GM18498 (cell line): ENCODE measurements at regions not wholly inside any gene's neighbourhood (a gene's known extent, or its start where the extent isn't known, plus 50 kb on each side); places are given as distances from the start of the nearest gene placed in this dataset.

Source experiments
- ATAC-seq: cut with Tn5 transposase; IDR thresholded peaks from one replicate; pipeline ENCODE4 v1.9.1; 2021; ENCODE audit warnings: mild to moderate bottlenecking, moderate library complexity; ENCODE audit not compliant: unreplicated experiment

DNA sequence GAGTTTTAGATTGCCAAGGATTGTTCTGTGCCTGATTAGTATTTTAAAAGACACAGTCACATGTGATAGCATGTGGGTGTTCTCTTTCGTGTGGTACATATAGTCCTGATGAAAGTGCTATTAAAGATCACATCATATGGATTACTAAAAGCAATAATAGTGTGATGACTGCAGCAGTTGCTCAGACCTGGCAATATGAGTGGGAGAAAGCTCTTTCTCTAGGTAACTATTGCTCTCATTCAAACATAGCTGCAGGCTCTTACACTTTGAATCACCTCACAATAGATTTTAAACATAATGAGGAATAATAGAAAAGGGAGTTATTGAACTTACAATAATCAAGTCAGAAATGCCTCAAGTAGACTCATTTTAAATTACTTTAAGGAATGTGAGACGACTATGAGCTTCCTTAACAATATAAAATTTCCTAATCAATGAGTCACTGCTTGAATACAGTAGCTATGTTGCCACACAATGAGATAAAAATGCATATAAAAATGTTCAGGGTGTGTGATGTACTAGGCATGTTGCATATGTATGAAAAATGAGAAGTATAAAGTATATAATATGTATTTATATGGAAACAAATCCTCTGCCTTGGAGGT is 452.1 kb downstream of the TMX3 start:
- no peak for ATAC-seq

DNA sequence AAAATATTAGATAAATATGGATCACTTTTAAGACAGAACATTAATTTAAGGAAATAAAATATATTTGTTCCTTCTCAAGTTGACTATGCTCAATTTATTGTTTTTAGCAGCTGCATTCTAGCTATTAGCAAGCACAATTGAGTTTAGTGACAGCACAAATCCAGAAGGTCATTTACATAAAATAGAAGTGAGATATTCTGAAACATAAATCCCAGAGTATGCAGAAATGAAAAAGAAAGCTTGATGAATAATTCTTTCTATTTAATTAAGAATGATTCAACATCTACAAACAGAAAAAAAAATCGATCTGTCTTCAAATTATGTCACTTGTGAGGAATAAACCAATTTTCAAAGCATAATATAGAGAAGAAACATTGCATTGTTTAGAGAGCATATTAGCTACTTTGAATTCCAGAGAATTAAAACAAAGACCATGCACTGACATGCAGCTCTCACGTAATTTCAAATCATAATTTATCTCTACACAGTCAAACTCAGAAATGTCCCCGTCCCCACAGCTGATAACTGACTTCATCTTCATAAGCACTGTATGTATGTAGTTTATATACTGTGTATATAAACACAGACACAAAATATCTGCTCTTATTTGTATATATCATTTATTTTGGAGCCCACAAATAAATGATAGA is 458.4 kb downstream of the TMX3 start:
- ATAC-seq: no peak

DNA sequence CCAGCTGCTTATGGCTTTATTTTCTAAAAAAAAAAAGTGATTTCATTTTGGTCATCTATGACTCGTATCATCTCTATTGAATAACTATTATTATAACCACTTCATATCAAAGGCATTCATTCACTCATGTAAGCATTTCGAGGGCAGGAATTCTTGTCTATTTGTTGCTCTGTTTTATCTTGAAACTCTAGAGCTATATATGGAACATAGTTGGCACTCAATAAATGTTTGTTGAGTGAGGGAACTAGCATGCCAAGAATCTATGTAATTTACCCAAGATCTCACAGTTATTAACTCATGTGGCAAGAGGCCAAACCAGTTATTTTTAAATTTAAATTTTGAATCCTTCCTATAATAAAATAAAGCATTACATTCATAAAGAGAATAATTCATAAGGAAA is 470.1 kb downstream of the TMX3 start:
- ATAC-seq: no peak

DNA sequence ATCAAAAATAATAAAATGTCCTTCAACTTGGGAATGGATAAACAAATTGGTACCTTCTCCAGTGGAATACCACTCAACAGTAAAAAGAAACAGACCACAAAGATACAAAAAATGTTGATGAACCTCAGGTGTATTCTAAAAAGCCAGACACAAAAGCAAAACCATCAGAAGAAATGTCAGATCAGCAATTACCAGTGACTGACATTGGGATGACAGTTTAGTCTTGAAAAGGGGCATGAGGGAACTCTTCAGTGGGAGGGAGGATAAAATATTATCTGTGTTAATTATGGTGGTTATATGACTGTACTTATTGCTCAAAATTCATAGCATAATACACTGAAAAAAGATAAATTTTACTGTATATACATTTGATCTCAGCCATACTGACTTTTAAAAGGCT is 473.0 kb downstream of the TMX3 start:
- no peak for ATAC-seq

DNA sequence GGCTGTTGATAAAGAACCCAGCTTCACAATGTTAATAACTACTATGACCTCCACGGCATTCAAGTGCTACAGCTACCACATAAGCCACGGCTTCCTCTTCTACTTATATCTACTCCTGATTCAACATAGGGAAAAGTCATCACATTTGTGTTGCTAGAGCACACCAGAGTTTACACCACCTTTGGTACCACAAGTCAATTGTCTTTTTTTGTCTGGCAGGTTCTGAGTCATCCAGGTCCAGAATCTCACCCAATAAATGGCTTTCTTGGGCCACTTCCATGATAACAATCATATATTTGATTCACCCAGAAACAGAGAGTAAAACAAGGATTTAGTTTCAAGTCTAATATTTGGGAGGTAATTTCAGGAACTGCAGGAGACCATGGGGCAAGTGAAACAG is 480.2 kb downstream of the TMX3 start:
- no peak for ATAC-seq

DNA sequence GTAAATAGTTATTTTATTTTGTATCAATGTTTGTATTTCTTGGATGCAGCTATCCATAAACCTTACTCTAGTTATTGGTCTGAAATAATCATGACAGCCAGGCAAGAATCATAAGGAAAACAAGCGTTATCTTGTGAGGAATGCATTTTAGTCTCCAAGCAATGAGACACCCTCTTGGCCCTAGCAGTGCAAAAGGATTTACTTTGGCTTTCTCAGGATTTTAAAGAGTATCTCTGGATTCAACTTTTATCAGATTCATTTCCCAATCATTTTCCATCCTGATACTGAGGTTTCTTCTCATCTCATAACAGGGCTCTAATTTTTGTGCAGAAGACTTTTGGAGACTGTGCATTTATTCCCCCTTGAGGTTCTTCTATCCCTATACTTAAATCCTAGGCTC is 480.8 kb downstream of the TMX3 start:
- no peak for ATAC-seq

DNA sequence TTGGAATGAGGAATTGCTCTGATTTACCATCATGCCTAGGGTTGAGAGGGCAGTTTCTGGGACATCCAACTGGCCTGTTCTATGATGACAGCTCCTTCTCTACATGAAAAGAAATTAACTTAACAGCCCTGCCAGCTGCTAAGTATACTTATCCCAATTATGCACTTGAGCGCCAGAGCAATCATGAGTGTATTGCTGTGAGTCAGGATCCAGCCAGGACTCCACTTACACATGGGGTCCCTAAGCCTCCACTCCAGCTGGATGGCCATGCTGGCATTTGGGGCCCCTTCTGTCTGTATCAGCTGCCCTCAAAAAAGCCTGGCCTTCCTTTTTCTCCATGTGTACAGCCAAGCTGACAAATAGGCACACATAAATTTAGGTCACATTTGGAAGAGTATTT is 481.9 kb downstream of the TMX3 start:
- no peak for ATAC-seq

DNA sequence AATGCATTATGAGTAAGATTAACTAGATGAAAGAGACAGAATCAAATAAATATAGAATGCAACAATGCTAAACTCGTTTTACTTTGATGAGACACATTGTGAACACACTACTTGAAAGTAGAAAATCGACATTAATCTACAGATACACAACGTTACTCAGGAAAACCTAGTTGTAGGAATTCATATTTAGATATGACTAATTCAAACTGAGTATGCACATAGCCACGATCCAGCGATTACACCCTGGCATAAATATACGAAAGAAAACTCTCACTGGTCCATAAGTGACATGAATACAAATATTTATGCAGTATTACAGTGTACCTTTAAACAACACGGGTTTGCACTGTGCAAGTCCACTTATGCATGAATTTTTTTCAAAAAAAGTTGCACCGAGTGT is 485.6 kb downstream of the TMX3 start:
- ATAC-seq: no peak

DNA sequence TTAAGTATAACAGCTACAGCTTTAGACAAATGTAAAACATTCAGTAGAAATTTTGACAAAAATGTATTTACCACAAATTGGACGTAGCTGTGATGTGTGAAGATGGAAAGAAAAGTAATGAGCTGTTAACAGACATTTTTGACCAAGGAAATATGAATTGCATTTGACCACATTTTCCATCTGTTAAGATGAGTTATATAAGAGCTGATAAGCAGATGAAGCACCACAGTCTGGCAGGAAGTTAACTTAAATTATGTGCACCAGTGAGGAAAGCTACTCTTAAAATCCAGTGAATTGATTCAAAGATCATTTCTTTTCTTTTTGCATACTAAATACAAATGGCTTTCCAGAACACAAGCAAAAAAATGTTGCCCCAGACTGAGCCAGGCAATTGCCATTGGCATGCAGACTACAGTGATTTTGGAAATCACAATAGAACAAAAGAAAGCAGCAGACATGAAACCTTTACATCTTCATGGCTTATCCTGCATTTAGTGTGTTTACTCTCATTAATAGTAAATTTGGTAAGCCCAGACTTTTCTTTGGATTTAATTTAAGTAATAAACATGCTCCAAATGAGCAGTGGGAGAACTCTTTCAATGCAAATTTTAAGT is 493.7 kb downstream of the TMX3 start:
- ATAC-seq: no peak

DNA sequence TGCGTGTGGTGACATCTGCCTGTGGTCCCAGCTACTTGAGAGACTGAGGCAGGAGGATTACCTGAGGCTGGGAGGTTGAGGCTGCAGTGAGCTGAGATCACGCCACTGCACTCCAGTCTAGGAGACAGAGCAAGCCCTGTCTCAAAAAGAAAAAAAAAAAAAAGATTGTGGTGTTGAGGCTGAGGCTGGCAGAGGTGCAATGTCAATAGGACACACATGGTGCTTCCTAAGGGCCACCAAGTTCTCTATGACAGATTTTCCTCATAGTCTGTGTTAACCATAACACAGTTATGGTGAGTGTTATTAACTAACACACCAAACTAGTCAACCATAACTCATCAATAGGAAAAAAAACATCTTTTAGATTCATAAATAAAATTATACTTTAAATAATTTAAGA is 494.4 kb downstream of the TMX3 start:
- ATAC-seq: no peak

DNA sequence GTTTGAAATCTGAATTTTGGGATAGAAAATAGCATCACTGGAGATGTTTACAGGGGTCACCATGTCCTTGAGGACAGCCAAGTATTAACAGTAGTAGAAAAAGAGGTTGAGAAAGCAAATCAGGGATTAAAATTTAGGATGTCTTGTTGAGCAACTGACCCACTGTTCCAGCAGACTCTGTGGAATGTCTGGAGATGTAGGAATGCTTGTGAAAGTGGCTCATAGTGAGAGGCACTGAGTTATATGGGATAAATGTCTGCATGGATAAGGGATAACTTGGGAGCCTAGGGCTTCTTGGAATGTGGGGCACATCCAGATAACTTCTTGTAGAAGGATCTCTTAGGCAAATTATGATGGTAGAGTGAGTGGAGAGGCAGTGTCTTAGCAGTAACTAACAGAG is 495.0 kb downstream of the TMX3 start:
- ATAC-seq: no peak

DNA sequence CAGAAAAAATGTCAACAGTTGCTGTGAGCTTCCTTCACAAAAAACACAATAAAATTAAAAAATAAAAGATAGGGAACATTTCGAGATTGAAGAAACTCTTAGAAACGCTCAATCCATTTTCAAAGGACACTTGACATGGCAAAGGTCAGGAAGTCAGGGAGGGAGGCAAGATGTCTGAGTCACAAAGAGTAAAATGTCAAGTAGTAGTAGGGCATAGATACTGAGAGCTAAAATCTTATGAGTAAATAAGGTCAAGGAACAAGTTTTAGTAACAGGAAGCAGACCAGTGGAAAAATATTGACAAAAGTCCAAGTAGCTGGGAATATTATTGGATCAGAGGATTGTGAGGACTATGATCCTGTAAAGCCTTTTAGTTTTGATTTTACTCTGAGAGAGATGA is 495.6 kb downstream of the TMX3 start:
- no peak for ATAC-seq

DNA sequence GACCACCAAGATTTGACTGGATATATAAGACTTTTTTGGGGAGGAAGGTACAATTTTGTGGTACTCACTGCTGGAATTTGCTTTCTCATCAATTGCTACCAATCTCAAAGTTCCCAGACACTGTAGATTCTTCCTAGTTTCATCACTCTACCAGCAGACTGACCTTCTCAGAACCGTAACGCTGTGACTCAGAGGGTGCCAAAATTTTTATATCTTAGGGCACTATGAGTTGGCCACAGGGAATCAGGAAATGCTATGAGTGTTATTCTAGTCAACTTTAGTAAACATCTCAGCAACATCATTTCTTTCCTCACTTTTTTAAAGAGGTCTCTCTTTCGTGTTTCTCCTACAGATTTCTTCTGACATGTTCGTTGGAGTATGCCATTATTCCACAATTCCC is 499.0 kb downstream of the TMX3 start:
- no peak for ATAC-seq

DNA sequence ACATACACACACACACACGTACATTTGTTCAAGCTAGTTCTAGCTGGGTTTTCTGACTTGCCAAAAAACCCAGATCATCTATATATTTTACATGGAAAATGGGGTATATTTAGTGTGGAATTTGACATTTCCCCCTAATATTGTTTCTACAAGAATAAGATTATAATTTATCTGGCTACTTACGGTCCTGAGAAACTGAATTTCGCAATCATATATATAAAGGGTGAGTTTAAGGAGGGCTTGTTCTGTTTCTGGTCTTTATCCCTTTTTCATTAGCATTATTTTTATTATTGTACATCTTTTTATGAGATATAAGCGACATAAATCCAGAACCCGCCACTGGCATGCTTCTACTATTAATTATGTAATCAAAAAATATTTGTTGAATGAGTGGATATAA is 528.9 kb downstream of the TMX3 start:
- ATAC-seq: no peak

DNA sequence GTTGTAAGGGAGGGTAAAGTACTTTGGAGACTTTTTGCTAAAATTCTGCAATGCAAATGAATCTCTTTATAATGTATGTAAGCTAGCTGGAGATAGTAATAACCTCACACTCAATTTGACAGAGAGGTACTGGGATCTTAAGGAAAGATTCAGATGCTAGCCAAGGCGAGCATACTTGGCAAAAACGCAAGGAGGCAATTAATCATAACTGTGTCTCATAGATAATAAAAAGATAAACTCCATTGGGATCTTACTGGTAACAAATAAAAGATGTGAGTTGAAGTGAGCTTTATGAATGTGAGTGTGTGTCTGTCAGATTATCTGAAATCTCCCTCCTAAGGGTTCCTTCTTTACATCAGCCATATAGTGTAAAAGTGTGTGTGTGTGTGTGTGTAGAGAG is 533.0 kb downstream of the TMX3 start:
- ATAC-seq: no peak

DNA sequence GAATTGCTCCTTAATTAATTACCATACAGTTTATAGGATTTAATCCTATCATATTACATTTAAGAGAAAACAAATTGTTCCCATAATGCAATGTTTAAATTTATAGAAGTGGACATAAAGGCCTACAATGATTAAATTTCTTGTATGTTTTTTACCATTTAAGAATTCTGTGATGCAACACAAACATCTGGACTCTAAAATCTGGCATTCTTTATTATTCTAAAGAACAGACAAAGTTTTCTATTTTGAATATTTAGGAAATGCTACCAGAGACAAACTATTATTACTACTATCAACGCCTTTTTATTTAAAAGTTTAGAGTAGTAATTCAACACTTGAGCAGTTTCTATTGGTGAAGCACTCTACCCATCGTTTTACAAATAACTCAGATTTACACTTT is 535.1 kb downstream of the TMX3 start:
- ATAC-seq: no peak

DNA sequence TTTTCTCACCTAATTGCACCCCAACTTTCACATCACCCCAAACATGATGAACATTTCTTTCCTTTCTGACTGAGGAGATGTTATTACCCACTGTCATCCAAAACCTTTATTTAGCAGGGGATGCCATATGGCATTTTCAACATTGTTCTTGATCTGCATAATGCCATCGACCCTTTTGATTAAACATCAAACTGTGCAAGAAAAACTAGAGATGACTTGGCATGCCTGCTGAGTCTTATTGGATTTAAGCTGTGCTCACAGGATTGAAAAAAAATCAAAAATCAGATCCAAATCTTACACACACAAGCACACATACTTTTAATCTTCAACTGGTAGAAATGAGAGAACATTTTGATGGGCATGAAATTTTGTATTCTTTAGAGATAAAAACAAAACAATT is 536.0 kb downstream of the TMX3 start:
- ATAC-seq: no peak

DNA sequence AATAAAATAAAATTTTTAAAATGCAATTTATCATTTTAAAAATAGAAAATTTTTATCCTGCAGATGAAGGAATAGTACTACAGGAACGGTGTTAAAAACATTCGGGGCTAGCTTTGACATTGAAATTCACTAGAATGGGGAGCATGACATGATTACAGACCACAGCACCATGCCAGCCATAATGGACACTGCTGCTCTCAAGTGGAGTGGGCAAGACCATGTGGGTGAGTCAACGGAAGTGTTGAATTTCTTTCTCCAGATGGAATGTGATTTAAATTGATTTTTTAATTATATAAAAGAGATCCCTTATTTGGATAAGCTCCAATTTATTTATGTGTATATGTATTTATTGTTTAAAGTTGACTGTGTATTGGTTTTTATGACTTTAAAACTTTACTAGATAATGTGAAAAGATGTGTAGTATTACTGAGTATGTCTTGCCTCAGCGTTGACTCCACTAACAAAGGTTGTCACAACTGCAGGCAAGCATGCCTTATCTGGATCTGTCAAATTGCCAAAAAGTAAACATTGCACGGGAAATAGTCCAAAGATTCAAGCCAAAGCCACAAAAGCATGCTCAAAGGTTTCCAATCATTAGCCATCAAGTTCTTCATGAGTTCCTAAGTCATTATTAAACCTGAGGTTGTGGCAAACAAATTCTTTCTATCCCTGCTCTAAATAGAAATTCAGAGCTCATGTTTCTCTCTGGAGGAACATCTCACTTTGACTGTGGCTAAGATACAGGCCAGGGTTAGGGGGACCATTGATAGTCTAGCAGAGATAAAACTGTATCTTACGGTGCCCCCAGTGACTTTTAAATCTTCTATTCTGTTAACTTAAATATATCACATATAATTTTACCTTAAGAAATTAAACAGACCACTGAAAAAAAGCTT is 536.9 kb downstream of the TMX3 start:
- no peak for ATAC-seq

DNA sequence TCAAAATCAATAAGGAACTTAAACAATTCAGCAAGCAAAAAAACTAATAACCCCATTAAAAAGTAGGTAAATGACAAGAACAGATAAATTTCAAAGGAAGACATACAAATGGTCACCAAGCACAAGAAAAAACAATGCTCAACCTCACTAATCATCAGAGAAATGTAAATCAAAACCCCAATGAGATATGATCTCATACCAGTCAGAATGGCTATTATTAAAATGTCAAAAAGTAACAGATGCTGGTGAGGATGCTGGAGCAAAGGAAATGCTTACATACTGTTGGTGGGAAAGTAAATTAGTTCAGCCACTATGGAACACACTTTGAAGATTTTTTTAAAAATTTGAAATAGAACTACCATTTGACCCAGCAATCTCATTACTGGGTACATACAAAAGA is 538.0 kb downstream of the TMX3 start:
- ATAC-seq: no peak

DNA sequence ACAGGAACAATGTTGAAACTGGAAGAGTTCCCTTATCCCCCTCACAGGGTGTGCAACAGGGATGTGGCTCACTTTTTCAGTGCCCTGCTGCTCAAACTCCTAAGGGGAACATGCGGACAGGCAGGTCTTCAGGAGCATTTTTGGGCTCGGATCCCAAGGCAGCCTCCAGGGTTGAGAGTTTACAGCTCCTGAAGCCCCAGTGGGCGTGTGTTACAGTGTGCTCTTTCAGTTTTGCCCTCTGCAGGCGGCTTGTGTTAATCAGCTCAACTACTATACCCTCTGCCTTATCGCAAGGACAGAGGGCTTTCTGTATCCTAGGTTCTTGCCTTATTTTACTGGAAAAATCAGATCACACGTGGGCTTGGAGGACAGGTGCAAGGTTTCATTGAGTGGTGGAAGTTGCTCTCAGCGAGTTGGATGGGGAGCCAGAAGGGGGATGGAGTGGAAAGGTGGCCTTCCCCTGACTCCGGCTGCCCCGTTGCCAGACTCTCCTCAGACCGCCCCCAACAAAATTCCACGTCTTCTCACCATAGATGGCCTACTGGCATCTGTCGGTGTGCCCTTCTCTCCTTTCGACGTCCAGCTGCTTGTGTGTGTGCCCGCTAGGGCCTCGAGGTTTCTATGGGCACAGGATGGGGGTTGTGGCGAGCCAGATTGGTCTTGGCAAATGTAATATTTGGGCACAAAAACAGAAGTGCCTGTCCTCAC is 541.9 kb downstream of the TMX3 start:
- ATAC-seq: no peak

DNA sequence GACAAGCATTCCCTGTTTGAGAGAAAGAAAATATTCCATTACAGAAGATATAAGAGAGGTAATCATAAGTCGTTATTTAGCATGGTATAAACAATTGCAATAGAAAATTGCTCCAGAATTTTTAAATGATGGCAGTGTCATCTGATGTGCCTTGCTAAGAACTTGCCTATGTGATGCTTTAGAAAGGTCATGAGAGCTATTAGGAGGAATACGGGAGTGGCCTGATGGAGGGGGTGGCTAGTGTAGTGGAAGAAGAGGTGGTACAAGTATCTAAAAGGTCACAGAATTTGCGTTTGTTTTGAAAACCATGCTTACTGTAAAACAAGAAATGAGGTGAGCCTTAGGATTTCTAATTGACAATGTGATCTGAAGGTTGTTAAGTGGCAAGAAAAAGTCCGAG is 550.0 kb downstream of the TMX3 start:
- no peak for ATAC-seq
